ENCODE measurements at regions not wholly inside any gene's neighbourhood (a gene's known extent, or its start where the extent isn't known, plus 50 kb on each side); places are given as distances from the start of the nearest gene placed in this dataset.

DNA sequence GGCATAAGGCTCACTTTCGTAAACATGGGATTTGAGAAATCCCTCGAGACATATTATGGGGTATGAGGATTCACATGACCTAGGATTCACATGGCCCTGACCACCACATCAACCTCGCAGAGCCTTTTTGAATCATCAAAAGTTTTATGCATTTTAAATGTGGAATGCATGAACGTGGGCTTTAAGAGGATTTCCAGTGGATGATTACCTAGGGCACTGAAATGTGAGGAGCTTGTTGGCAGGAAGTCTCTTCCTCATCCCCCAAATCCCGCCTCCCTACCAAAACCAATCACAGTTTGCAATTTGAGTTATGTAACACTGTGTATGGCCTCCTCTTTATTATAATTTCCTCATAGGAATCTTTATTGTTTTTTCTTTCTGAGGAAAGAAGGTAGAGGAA is 659.6 kb upstream of the TBX3 start:
- Histone ChIP-seq H3K79me2 (ENCODE audit: insufficient read depth, low read length) (no peaks in the 10 kb centered on the region), H3K9me3 (ENCODE audit: insufficient read depth, low read depth, low read length) (peaks cover 10% of the 10 kb centered on the region; the same call in 1 of the 2 replicates), H2AFZ (ENCODE audit: low read length) (no peak overlapping the region), H3F3A (ENCODE audit: low read depth) (no peaks in the 10 kb centered on the region), H3K36me3 (ENCODE audit: insufficient read depth, low read length) (no peaks in the 10 kb centered on the region), H3K27me3 (ENCODE audit: insufficient read depth, low read length, poor library complexity, severe bottlenecking) (no peaks in the 10 kb centered on the region), H4K20me1 (ENCODE audit: insufficient read depth, low read length, poor library complexity, severe bottlenecking) (no peaks in the 10 kb centered on the region), H3K9ac (ENCODE audit: low read depth, low read length, poor library complexity, severe bottlenecking) (no peak overlapping the region), H3K9me2 (replicated peaks; ENCODE audit: low read depth, low read length) (no peaks in the 10 kb centered on the region), H3K4me1 (ENCODE audit: insufficient read depth, low read length, poor library complexity, severe bottlenecking) (no peaks in the 10 kb centered on the region), H3K4me2 (ENCODE audit: low read depth, low read length, poor library complexity, severe bottlenecking) (no peak overlapping the region), H3K4me3 (ENCODE audit: low read length, poor library complexity, severe bottlenecking) (no peak overlapping the region)
- TF ChIP-seq EZH2phosphoT487 (IDR thresholded peaks at IDR 0.05; ENCODE audit: borderline replicate concordance) = no peak
- TF ChIP-seq, protein P1, sequence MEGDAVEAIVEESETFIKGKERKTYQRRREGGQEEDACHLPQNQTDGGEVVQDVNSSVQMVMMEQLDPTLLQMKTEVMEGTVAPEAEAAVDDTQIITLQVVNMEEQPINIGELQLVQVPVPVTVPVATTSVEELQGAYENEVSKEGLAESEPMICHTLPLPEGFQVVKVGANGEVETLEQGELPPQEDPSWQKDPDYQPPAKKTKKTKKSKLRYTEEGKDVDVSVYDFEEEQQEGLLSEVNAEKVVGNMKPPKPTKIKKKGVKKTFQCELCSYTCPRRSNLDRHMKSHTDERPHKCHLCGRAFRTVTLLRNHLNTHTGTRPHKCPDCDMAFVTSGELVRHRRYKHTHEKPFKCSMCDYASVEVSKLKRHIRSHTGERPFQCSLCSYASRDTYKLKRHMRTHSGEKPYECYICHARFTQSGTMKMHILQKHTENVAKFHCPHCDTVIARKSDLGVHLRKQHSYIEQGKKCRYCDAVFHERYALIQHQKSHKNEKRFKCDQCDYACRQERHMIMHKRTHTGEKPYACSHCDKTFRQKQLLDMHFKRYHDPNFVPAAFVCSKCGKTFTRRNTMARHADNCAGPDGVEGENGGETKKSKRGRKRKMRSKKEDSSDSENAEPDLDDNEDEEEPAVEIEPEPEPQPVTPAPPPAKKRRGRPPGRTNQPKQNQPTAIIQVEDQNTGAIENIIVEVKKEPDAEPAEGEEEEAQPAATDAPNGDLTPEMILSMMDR (conservative IDR thresholded peaks at IDR 0.05; ENCODE audit: low read length) = no peak

GRCh38 chr12:115343008-115343407 is 659.0 kb upstream of the TBX3 start:
- Histone ChIP-seq H3K4me3 (ENCODE audit: low read length, poor library complexity, severe bottlenecking) (no peak overlapping the region), H3K9me2 (replicated peaks; ENCODE audit: low read depth, low read length) (no peaks in the 10 kb centered on the region), H4K20me1 (ENCODE audit: insufficient read depth, low read length, poor library complexity, severe bottlenecking) (no peaks in the 10 kb centered on the region), H3K27me3 (ENCODE audit: insufficient read depth, low read length, poor library complexity, severe bottlenecking) (no peaks in the 10 kb centered on the region), H3K79me2 (ENCODE audit: insufficient read depth, low read length) (no peaks in the 10 kb centered on the region), H3K4me1 (ENCODE audit: insufficient read depth, low read length, poor library complexity, severe bottlenecking) (no peaks in the 10 kb centered on the region), H2AFZ (ENCODE audit: low read length) (no peak overlapping the region), H3K36me3 (ENCODE audit: insufficient read depth, low read length) (no peaks in the 10 kb centered on the region), H3K9me3 (ENCODE audit: insufficient read depth, low read depth, low read length) (peaks cover 10% of the 10 kb centered on the region; the same call in 1 of the 2 replicates), H3K4me2 (ENCODE audit: low read depth, low read length, poor library complexity, severe bottlenecking) (no peak overlapping the region), H3F3A (ENCODE audit: low read depth) (no peaks in the 10 kb centered on the region), H3K9ac (ENCODE audit: low read depth, low read length, poor library complexity, severe bottlenecking) (no peak overlapping the region)
- TF ChIP-seq, protein P1 (conservative IDR thresholded peaks at IDR 0.05; ENCODE audit: low read length) = no peak
- no peak for TF ChIP-seq EZH2phosphoT487 (IDR thresholded peaks at IDR 0.05; ENCODE audit: borderline replicate concordance)

DNA sequence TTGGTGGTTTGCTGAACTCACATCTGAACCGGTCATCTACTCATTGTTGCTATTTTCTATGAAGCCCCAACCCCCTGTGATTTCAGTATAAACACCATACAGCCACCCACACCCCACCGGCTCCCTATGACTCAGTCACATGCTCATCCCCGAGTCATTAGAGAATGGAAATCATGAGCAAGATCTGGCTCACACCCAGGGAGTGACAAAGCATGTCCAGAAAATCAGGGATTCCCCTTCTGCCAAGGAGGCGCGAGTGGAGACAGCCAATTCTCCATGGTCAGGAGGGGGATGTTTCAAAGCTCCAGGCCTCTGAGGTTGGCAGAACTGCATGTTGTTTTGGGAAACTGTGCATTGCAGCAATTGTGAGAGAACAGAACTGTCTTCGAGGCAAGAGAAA is 657.5 kb upstream of the TBX3 start:
- Histone ChIP-seq H3F3A (ENCODE audit: low read depth) (no peaks in the 10 kb centered on the region), H3K79me2 (ENCODE audit: insufficient read depth, low read length) (no peaks in the 10 kb centered on the region), H2AFZ (ENCODE audit: low read length) (no peak overlapping the region), H4K20me1 (ENCODE audit: insufficient read depth, low read length, poor library complexity, severe bottlenecking) (no peaks in the 10 kb centered on the region), H3K36me3 (ENCODE audit: insufficient read depth, low read length) (no peaks in the 10 kb centered on the region), H3K9me3 (ENCODE audit: insufficient read depth, low read depth, low read length) (peaks cover 10% of the 10 kb centered on the region; the same call in 1 of the 2 replicates), H3K27me3 (ENCODE audit: insufficient read depth, low read length, poor library complexity, severe bottlenecking) (no peaks in the 10 kb centered on the region), H3K9me2 (replicated peaks; ENCODE audit: low read depth, low read length) (no peaks in the 10 kb centered on the region), H3K4me3 (ENCODE audit: low read length, poor library complexity, severe bottlenecking) (no peak overlapping the region), H3K4me1 (ENCODE audit: insufficient read depth, low read length, poor library complexity, severe bottlenecking) (no peaks in the 10 kb centered on the region), H3K9ac (ENCODE audit: low read depth, low read length, poor library complexity, severe bottlenecking) (no peak overlapping the region), H3K4me2 (ENCODE audit: low read depth, low read length, poor library complexity, severe bottlenecking) (no peak overlapping the region)
- TF ChIP-seq, protein P1 (conservative IDR thresholded peaks at IDR 0.05; ENCODE audit: low read length) = no peak
- no peak for TF ChIP-seq EZH2phosphoT487 (IDR thresholded peaks at IDR 0.05; ENCODE audit: borderline replicate concordance)

Measured in Loucy (cell line).